Activated effector memory CD4-positive, alpha-beta T cell treated with anti-CD3 and anti-CD28 coated beads, Interleukin-2, amount 50 U/mL, for 16 hours (primary cell): ENCODE measurements at regions not wholly inside any gene's neighbourhood (a gene's known extent, or its start where the extent isn't known, plus 50 kb on each side); places are given as distances from the start of the nearest gene placed in this dataset.

ENCODE experiments used
- DNase-seq: peaks from one replicate; pipeline ENCODE4 v3.0.0-alpha.2; 2020

GRCh38 chr1:185427776-185428175 lies 110.7 kb upstream of the IVNS1ABP start:
- DNase-seq, result no peak

- DNase-seq, result no peak
Observed at GRCh38 chr1:185427264-185427663, 110.2 kb upstream of the IVNS1ABP start.

GRCh38 chr1:185426848-185427247 lies 109.8 kb upstream of the IVNS1ABP start:
- no peak for DNase-seq

- DNase-seq, result no peak
Observed at GRCh38 chr1:185425163-185425562, 108.1 kb upstream of the IVNS1ABP start.

DNA sequence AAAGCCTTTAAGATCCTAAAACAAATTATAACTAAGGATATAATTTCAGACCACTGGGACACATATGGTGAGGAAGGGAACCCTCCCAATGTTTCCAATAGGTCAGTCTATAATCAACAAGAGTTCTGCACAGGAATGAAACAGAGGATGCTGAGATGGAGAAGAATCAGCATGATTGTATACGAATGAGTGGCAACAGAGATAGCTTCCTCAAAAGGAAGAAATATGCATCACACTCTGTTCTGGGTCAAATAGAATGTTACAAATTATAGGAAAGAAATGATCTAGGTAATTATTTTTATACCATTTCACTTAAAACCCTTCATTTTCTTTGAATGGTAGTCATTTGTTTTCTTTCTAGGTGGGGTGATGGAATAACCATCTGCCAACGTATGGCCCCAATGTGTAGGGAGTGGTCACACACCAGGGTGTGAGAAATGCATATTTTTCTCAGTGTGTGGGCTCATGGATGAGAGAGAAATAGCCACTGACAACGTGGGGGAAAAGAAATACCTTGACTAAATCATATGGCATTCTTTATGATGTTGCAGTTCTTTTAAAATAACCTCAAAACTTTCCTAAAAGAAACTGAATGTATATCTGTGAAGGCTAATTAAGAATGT lies 104.6 kb upstream of the IVNS1ABP start:
- DNase-seq, result no peak

GRCh38 chr1:185420588-185421081 lies 103.6 kb upstream of the IVNS1ABP start:
- DNase-seq, result no peak

DNA sequence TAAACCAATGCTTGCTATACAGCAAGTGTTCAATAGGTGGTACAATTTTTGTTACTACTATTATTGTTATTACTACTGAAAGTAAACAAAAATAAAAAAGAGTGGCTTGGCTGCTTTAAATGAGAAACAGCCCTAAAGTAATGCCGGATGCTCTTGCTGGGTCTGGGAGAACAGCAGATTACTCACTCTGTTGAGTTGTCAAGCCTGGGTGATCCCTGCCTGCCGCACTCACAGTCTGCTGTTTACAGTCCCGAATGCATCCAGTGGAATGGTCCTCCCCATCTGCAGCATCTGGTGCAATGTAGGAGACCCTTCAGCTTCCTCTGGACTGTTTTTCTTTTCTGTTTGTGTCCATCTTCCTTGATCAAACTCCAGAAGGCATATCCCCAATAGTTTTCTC lies 102.7 kb upstream of the IVNS1ABP start:
- DNase-seq, result no peak

GRCh38 chr1:185418472-185418871 lies 101.4 kb upstream of the IVNS1ABP start:
- no peak for DNase-seq

DNA sequence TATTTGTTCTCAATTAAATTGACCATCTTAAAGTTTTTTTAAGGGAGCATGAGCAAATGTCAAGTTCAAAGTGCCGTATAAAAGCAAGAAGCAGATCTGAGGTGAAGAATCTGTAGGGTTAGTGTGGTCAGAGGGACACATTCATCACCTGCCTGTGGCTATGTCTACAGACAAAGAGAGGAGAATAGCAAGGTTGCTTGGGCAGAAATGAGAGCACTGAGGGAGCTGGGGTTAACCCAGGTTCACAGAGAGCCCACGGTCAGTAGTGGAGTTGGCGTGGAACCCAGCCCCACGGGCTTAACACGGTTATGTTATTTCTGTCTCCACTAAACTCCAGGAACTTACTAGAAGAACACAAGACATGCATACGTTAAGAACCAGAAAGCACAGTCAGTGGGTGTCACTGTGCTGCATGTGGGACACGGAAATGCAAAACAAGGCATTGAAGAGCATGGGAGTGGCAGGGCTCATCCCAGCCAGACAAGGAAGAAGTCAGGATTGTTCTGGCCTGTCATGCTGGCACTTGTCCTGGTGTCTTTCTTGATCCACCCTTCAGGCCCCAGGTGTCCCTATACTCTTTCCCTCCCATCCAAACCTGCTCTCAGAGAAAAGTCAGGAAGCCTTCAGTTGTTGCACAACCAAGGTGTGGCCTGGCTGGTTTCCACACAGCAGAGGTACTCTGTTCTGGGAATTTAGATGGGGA lies 95.5 kb upstream of the IVNS1ABP start:
- no peak for DNase-seq

GRCh38 chr1:185409763-185410528 lies 92.9 kb upstream of the IVNS1ABP start:
- DNase-seq, result no peak

GRCh38 chr1:185409345-185409744 lies 92.3 kb upstream of the IVNS1ABP start:
- DNase-seq, result no peak

- DNase-seq, result no peak
Observed at GRCh38 chr1:185408700-185409270, 91.7 kb upstream of the IVNS1ABP start.

- no peak for DNase-seq
Observed at GRCh38 chr1:185406691-185407009, 89.6 kb upstream of the IVNS1ABP start.

GRCh38 chr1:185406006-185406690 lies 89.1 kb upstream of the IVNS1ABP start:
- DNase-seq, result no peak

- DNase-seq, result no peak
Observed at GRCh38 chr1:185404907-185405568, 88.0 kb upstream of the IVNS1ABP start.

GRCh38 chr1:185404291-185404690 lies 87.2 kb upstream of the IVNS1ABP start:
- no peak for DNase-seq

- no peak for DNase-seq
Observed at GRCh38 chr1:185402930-185403329, 85.9 kb upstream of the IVNS1ABP start.

- no peak for DNase-seq
Observed at GRCh38 chr1:185401019-185401418, 84.0 kb upstream of the IVNS1ABP start.

DNA sequence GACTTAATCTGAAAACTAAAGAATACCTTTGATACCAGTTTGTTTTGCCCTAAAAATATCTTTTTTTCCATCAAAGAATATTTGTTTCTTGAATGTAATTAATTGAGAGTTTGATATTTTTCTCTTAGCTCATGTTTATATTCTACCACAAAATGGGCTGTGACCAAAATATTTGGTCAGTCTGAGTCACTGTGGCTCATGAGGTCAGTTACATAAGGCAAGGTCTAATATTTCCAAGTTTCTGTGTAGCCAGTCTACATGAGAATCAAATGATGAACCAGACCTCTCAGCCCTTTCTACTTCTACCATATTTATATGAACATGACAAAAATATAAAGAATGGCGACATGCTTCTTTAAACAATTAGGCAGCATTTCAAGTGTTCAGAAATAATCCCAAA lies 83.0 kb upstream of the IVNS1ABP start:
- DNase-seq, result no peak

DNA sequence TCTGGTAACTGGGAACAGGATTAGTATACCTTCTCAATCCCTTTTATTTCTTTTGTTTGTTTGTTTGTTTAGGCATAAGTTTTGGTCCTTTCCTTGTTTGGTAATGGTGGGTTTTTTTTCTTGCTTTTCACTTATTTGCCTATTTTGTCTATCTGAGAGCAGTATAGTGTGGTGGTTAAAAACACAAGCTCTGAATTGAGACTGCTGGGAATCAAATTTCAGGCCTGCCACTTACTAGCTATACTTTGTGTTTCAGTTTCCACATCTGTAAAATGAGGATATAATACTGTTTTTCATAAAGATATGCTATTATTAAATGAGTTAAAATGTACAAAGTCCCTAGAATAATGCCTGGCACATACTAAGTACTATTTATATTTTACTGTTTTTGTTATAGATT lies 81.6 kb upstream of the IVNS1ABP start:
- no peak for DNase-seq

GRCh38 chr1:185398022-185398421 lies 81.0 kb upstream of the IVNS1ABP start:
- no peak for DNase-seq

- DNase-seq, result no peak
Observed at GRCh38 chr1:185397183-185397582, 80.1 kb upstream of the IVNS1ABP start.

GRCh38 chr1:185396126-185396525 lies 79.1 kb upstream of the IVNS1ABP start:
- no peak for DNase-seq
